GM12864 (cell line): ENCODE measurements at regions not wholly inside any gene's neighbourhood (a gene's known extent, or its start where the extent isn't known, plus 50 kb on each side); places are given as distances from the start of the nearest gene placed in this dataset.

Source experiments
- DNase-seq: peaks from one replicate; pipeline ENCODE4 v3.0.0-alpha.2; 2011; ENCODE audit warnings: low read depth
- H3K4me3 ChIP-seq: 2 replicates; pipeline ENCODE4 v1.5.1; 2011; ENCODE audit warnings: mild to moderate bottlenecking, low read depth, low read length, control low read depth
- TF ChIP-seq, protein P1 (sequence below): IDR thresholded peaks from 2 replicates; pipeline ENCODE4 v1.5.1; 2011; ENCODE audit warnings: low read depth, mild to moderate bottlenecking, moderate library complexity, low read length, control low read depth, inconsistent platforms; ENCODE audit errors: missing control alignments

DNA sequence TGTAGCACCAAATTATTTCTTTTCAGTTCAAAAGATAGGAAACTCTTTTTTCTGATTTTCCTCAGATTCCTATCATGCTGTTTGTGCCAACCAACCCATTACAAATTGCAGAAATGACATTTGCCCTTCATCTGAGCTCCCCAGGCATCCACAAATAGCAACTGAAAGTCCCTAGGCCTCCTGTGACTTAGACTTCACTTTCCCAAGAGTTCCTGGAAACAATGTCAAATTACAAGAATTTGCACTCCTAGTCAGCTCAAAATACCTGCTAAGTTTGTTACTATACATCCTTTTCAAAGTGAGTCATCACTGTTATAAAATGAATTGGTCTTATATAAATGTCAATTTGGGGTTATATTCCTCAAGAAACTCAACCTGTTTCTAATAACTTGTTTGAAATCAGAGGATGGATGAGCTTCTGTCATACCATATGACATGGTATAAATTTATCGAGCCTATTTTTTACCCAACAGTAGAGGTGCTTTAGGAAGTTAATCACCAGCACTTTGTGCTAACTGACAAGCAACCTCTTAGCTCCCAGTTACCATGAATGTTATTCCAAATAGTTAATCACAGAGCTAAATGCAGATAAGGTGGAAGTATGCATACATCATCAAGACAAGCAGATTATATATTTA is 256.5 kb downstream of the HACE1 start:
- TF ChIP-seq, protein P1, sequence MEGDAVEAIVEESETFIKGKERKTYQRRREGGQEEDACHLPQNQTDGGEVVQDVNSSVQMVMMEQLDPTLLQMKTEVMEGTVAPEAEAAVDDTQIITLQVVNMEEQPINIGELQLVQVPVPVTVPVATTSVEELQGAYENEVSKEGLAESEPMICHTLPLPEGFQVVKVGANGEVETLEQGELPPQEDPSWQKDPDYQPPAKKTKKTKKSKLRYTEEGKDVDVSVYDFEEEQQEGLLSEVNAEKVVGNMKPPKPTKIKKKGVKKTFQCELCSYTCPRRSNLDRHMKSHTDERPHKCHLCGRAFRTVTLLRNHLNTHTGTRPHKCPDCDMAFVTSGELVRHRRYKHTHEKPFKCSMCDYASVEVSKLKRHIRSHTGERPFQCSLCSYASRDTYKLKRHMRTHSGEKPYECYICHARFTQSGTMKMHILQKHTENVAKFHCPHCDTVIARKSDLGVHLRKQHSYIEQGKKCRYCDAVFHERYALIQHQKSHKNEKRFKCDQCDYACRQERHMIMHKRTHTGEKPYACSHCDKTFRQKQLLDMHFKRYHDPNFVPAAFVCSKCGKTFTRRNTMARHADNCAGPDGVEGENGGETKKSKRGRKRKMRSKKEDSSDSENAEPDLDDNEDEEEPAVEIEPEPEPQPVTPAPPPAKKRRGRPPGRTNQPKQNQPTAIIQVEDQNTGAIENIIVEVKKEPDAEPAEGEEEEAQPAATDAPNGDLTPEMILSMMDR, result no peak
- no peak overlapping the region for H3K4me3 ChIP-seq

DNA sequence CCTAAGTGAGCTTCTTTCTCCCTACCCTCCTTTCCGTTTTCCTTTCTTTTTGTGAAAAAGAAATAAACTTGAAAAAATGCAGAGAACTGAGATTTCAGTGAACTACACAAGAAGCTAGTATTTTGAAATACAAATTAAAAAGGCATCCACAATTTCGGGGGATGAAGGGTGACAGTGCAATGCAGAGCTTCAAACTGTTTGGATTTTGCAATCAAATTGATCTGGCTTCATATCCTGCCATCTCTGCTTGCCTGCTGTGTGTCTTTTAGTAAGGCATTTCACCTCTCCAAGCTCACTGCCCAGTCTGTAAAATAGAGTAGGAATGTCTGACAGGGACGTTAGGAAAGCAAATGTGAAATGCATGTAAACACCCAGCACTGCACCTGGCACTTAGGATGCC is 258.0 kb downstream of the HACE1 start:
- H3K4me3 ChIP-seq, result no peak overlapping the region
- no peak for DNase-seq
- TF ChIP-seq, protein P1, result no peak

More for the DNA sequence above, 256.5 kb downstream of the HACE1 start:
- no peak for DNase-seq

DNA sequence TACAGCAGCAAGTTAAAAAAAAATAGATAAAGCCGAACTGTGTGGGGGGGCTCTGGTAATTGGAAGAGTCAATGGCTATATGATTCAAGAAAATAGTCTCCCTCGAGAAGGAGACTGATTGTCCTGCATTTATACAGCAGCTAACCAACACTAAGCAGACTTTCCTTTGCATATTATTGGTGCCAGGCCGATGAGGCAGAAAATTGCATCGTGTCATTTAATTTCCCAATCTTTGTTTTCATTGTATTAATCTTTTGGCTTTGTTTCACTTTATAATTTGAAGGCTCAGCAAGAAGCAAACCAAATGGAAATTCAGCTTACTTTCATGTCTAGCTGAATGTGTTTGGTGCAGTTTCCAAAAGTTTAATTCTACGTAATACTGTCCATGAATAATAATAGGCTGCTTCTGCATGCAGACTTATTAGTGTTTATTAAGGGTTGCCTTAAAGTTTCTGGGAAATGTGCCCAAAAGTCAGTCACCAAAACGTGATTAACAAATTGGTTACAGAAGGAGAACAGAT is 258.5 kb downstream of the HACE1 start:
- no peak for DNase-seq
- TF ChIP-seq, protein P1, result no peak
- H3K4me3 ChIP-seq, result no peak overlapping the region

DNA sequence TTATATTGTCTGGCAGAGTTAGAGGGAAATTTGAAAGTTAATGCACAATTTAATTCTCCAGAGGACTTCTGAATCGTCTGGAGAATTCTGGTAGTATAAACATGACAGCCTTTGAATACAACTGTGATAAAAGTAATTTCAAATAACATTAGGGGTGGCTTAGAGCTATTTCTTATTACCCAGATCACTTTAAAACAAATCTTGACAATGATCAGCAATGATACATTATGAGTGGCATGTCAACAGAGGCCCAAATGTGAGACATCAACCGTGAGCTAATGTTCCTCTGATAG is 259.1 kb downstream of the HACE1 start:
- TF ChIP-seq, protein P1, result no peak
- no peak for DNase-seq
- H3K4me3 ChIP-seq, result no peak overlapping the region

- no peak for DNase-seq
- no peak overlapping the region for H3K4me3 ChIP-seq
- TF ChIP-seq, protein P1, result no peak
These were observed 259.7 kb downstream of the HACE1 start for GRCh38 chr6:104599821-104600638.

DNA sequence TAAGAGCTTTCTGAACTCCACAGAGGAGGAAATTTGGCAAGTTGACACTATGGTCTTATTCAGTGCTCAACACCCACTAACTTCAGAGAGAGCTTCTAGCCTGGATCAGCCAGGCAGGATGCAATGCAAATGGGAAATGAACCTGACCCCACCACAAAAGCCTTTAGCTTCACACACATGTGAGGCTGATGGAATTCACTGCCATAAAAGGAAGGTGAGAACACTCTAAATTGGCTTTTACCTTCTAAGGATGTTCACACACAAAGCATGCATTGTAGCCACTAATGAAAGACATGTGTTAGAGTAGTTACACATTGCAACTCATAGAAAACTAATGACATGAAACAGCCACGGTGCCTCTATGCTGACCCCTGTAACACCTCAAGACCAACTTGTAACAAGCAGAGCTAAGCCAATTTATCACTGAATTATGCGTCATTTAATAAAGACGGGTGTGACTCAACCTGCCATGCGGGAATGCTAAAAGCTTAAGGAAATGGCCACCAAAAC is 262.1 kb downstream of the HACE1 start:
- TF ChIP-seq, protein P1, result no peak
- no peak for DNase-seq

GRCh38 chr6:104596091-104596490 is 263.6 kb downstream of the HACE1 start:
- no peak overlapping the region for H3K4me3 ChIP-seq
- no peak for DNase-seq
- TF ChIP-seq, protein P1, result no peak

More for the DNA sequence above, 262.1 kb downstream of the HACE1 start:
- H3K4me3 ChIP-seq, result no peak overlapping the region
